C4-2B (cell line): ENCODE measurements at regions not wholly inside any gene's neighbourhood (a gene's known extent, or its start where the extent isn't known, plus 50 kb on each side); places are given as distances from the start of the nearest gene placed in this dataset.

Source experiments
- H3K27ac ChIP-seq: fragments of 450-650 bp; 2 replicates; pipeline ENCODE4 v1.5.1; 2017
- ZFX ChIP-seq: fragments of 450-650 bp; IDR thresholded peaks from 2 replicates; pipeline ENCODE4 v1.6.1; 2017
- TF ChIP-seq, protein P1 (sequence below): fragments of 450-650 bp; conservative IDR thresholded peaks from 2 replicates; pipeline ENCODE4 v1.5.1; 2017; ENCODE audit warnings: mild to moderate bottlenecking

DNA sequence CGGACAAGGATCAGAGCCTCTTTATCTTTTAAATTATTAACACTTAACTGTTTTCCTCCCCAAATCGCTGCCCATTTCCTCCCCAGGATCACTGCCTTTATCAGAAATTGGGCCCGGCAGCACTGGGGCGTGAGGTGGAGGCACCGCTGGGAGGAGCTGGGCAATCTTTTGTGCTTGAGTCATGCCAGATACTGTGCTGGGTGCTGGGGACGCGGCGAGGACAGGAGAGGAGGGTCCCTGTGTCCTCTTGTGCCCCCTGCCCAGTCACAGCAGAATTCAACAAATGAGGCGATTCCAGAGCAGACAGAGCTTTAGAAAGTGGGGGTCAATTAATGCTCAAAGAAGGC, 347.8 kb downstream of the ZNF536 start:
- peak overlapping the region; percentile 56 for H3K27ac ChIP-seq
- no peak for TF ChIP-seq ZFX
- TF ChIP-seq, protein P1, sequence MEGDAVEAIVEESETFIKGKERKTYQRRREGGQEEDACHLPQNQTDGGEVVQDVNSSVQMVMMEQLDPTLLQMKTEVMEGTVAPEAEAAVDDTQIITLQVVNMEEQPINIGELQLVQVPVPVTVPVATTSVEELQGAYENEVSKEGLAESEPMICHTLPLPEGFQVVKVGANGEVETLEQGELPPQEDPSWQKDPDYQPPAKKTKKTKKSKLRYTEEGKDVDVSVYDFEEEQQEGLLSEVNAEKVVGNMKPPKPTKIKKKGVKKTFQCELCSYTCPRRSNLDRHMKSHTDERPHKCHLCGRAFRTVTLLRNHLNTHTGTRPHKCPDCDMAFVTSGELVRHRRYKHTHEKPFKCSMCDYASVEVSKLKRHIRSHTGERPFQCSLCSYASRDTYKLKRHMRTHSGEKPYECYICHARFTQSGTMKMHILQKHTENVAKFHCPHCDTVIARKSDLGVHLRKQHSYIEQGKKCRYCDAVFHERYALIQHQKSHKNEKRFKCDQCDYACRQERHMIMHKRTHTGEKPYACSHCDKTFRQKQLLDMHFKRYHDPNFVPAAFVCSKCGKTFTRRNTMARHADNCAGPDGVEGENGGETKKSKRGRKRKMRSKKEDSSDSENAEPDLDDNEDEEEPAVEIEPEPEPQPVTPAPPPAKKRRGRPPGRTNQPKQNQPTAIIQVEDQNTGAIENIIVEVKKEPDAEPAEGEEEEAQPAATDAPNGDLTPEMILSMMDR: no peak

DNA sequence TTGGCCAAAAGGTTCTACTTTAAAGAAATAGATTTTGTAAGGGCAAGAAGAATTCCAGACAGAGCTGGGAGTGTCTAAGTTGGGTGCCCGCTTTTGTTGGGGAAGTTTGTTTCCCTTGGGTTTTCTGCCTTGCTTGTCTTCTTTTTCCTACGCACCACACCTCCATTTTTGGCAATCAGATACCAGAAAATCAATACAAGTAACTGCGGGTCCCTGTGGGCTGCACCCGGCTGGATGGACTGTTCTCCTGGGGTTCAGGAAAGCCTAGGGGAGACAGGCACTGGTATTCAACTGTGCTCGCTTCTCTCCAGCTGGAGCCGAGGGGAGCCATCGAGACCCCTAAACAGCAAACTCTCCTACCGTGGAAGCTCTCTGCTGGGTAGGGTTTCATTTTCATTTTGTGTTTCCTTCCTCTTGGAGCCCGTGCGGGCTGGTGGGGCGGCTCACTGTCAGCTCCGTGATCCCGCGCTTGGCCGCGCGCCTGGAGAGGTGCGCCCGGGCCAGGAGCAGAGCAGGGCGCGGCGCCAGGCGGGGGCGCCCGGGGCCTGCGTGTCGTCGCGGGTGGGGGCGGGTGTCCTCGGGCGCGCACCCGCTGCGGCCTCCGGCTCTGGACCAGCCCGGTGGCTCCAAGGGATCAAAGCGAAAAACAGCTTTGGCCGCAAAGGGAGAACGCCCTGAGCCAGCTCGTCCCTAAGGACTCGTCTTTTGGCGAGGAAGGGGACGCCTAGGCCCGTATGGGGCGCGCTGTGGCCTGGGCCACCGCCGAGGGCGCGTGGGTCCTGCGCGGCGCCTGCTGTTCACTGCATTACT, 347.2 kb downstream of the ZNF536 start:
- peak overlapping the region; percentile 56 for H3K27ac ChIP-seq
- TF ChIP-seq ZFX: peak; percentile 57; the same call in 1 of the 2 replicates
- TF ChIP-seq, protein P1: no peak; the same call in 1 of the 2 replicates

DNA sequence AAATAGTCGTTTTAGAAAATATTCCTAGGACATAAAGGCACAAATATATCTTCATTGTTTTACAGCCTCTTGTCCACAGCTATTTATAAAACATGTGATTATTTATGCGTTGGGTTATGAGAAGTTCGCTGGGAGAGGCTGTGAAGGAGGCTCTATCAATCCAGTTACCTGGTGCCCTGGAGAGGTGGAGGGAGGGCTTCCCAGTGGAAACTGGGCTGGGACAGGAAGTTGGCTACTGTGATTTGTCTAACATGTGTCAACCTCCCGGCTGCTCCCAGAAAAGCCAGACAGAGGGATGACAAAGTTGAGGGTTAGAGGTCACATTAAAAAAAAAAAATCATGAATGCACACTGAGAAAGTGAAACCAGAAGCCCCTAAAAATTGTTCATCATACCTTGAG, 346.5 kb downstream of the ZNF536 start:
- TF ChIP-seq ZFX: no peak
- TF ChIP-seq, protein P1: no peak
- H3K27ac ChIP-seq: no peak overlapping the region

DNA sequence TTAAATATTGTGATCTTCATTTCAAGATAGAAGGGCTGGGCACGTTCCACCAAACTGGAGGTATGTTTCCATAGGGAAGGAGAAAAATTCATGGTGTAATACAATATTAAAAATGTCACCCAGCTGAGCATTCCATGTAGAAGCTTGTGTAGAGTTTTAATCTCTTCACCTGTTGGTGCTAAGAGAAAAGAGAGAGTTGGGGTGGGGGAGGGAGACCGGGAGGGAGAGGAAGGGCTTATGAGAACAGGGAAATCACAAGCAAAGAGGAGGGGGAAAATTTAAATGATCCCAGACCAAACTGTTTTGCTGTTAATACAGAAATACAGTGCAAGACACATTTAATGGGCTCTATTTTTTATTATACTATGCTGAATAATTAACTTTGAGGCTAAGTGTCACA, 345.8 kb downstream of the ZNF536 start:
- no peak overlapping the region for H3K27ac ChIP-seq
- TF ChIP-seq, protein P1: no peak
- no peak for TF ChIP-seq ZFX

DNA sequence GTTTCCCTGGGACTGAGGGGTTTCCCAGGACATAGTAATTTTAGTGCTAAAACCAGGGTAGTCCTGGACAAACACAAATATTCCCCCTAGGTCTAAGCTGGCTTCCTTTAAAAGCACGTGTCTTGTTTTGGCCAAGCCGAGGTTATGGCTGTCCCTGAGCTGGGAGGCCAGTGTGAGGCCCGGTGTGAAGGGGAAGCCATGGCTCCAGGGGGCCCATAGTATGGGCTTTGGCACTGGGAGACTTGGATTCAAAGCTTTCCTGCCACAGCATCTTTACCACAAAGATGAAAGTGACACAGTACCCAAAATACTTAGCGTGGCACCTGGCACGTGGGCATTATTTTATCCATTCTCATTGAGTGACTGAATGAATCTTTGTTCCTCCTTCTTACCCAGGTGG, 345.2 kb downstream of the ZNF536 start:
- H3K27ac ChIP-seq: no peak overlapping the region
- TF ChIP-seq ZFX: no peak
- TF ChIP-seq, protein P1: no peak

DNA sequence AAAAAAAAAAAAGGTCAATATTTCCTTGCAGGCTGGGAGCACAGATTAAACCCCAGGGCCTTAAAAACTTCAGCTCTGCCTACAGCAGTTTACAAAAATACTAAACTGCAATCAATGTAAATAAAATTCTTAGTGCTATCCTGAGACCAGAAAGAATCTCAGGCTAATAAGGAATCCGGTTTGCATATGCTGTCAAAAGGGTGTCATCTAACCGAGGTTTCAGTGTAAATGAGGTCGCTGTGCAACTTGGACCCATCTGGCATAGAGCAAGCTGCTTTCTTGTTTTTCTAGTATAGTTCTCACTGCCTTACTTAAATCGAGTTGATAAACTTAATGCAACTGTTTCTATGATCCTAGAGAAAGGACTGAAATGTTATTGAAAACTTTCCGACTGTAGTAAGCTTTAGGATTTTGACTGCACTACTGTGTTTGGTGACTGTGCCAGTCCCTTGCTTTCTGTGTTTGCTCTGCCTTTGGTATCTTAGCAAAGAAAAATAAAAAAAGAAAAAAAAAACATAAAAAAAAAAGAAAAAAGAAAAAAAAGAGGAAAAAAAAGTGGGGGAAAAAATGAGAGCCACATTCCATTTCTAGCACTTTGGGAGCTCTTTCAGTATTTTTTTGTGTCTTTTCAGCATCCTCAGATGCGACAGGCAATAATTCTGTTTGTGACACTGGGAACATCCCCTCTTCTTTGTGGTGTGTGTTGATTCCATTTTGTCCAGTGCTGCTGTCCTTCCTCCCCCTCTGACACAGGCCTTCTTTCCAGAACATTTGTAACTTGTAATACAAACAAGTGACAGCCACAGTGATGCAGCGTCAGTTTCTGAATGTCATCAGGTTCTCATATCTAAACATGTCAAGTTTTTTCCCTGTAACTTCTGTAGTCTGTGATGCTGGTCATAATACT, 340.5 kb downstream of the ZNF536 start:
- H3K27ac ChIP-seq: no peak overlapping the region
- TF ChIP-seq, protein P1: no peak
- no peak for TF ChIP-seq ZFX

DNA sequence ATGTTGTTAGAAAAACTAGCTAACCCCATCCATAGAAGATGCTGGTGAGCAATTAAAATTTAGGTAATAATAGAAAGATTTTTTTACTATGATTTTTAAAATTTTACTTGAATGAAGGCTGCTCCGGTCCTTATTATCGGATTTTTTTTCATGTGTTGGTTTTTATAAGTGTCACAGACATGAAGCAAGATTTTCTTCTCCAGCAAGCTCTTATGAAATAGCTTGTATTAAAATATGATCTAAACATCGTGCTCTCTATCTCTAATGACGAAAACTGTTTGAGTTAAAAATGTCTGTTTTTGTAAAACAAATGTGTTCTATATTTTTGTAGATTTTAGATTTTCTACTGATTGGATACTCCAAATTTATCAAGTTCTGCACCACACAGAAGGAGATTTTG, 339.6 kb downstream of the ZNF536 start:
- TF ChIP-seq, protein P1: no peak
- TF ChIP-seq ZFX: no peak

More for the DNA sequence above, 339.6 kb downstream of the ZNF536 start:
- H3K27ac ChIP-seq: no peak overlapping the region
